Bronchial epithelial cell (primary cell): ENCODE measurements at regions not wholly inside any gene's neighbourhood (a gene's known extent, or its start where the extent isn't known, plus 50 kb on each side); places are given as distances from the start of the nearest gene placed in this dataset.

Experiments used
- DNase-seq: peaks from one replicate; pipeline ENCODE4 v3.0.0-alpha.2; 2010; ENCODE audit warnings: low read depth
- FAIRE-seq: peaks from 2 replicates; lab custom pipeline; 2011; peaks lifted over from hg19 to GRCh38; lab: Jason Lieb, UNC
- H3K27me3 ChIP-seq: 2 replicates; pipeline ENCODE4 v1.5.1; 2011; ENCODE audit warnings: low read length; ENCODE audit not compliant: control insufficient read depth, insufficient read depth
- H3K36me3 ChIP-seq: 2 replicates; pipeline ENCODE4 v1.5.1; 2011; ENCODE audit warnings: low read length; ENCODE audit not compliant: control insufficient read depth, insufficient read depth
- H3K4me3 ChIP-seq: 2 replicates; pipeline ENCODE4 v1.5.1; 2011; ENCODE audit warnings: mild to moderate bottlenecking, low read depth, low read length, control low read depth
- CTCF ChIP-seq: IDR thresholded peaks from 2 replicates; pipeline ENCODE4 v1.5.1; 2011; ENCODE audit warnings: mild to moderate bottlenecking, moderate library complexity, low read length, control low read depth, inconsistent platforms; ENCODE audit not compliant: insufficient read depth, severe bottlenecking

DNA sequence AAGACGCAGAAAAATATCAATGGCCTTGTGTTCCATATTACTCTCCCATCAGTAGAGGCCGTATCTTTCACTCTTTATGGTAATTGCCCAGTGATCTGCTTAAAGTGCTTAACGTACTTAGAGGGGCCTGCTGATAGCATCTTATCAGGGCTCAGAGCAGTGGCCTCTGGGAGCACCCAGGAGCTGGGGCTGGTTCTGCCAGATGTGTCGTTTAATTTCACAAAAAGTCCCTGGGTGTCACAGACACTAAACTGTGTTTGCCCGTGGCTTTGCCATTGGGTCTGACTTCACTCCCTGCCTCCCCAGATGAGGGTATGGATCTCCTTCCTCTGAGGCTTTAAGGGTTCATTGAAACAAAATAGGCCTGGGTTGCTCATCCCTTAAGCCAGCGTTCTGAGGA, 435.3 kb downstream of the GATA3 start:
- no peaks in the 10 kb centered on the region for H3K27me3 ChIP-seq
- no peak for TF ChIP-seq CTCF
- H3K36me3 ChIP-seq = no peaks in the 10 kb centered on the region
- no peak for DNase-seq
- FAIRE-seq = no peak
- no peak overlapping the region for H3K4me3 ChIP-seq

DNA sequence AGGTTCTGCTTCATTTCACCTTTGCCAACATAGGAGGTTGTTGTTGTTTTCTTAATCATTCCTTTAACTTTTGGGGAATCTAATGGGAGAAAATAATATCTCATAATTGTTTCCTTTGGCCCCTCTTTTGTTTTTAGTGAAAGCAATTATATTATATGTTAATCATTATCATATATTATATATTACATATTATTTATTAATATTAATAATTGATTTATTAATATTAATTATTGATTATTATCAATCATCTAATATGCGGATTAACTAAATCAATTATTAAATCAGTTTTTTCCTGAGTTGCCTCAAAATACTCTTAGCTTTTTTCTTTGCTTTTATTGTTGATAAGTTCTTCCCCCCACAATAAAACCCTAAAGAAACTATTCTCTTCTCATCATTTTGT, 443.8 kb downstream of the GATA3 start:
- DNase-seq (no peak), FAIRE-seq (no peak)
- H3K4me3 ChIP-seq = no peak overlapping the region
- H3K36me3 ChIP-seq = no peaks in the 10 kb centered on the region
- no peaks in the 10 kb centered on the region for H3K27me3 ChIP-seq
- TF ChIP-seq CTCF = no peak

DNA sequence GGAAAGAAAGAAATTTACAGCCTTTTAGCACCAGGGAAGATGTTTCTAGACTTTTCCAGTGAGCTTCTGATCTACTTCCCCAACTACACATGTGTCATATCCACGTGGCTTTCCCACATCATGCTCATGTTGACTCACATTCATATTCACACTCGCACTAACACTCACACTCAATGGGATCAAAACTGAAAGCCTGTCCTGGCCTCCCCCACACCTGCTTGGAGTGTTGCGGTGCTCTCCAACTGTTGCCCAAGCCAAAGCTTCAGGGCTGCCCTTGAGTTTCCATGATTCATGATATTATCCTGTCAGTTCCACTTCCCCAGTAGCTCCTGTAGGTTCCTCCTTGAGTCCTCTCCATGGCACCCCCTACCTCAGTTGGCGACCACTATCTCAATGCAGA, 444.4 kb downstream of the GATA3 start:
- no peak for TF ChIP-seq CTCF
- no peaks in the 10 kb centered on the region for H3K36me3 ChIP-seq
- H3K4me3 ChIP-seq = no peak overlapping the region
- no peak for DNase-seq
- no peak for FAIRE-seq
- no peaks in the 10 kb centered on the region for H3K27me3 ChIP-seq

- no peak for TF ChIP-seq CTCF
- no peak for DNase-seq
- H3K27me3 ChIP-seq = no peaks in the 10 kb centered on the region
- no peak overlapping the region for H3K4me3 ChIP-seq
- FAIRE-seq = no peak
- no peaks in the 10 kb centered on the region for H3K36me3 ChIP-seq
These were observed 444.8 kb downstream of the GATA3 start for GRCh38 chr10:8499312-8499711.

DNA sequence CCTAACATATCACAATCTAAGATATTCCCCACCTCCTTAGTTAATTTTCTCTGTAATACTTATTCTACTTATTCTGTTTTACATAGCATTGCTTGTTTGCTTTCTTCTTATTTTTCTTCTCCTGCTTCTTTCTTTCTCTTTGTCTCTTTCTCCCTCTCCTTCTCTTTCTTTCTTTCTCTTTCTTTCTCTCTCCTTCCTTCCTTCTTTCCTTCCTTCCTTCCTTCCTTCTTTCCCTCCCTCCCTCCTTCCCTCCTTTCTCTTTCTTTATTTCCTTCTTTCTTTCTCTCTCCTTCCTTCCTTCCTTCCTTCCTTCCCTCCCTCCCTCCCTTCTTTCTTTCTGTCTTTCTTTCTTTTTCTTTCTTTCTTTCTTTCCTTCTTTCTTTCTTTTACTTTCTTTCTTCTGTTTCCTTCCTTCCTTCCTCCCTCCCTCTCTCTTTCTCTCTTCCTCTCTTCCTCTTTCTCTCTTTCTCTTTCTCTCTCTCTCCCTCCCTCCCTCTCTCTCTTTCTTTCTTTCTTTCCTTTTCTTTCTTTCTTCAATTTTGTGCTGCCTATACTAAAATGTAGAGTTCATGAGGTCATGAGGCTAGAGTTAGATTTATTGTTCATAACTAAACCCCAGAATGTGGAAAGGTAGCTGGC, 445.4 kb downstream of the GATA3 start:
- Histone ChIP-seq H3K27me3 (no peaks in the 10 kb centered on the region), H3K36me3 (no peaks in the 10 kb centered on the region), H3K4me3 (no peak overlapping the region)
- FAIRE-seq (no peak), DNase-seq (no peak)
- no peak for TF ChIP-seq CTCF

- DNase-seq = no peak
- no peak overlapping the region for H3K4me3 ChIP-seq
- no peak for FAIRE-seq
- H3K27me3 ChIP-seq = no peaks in the 10 kb centered on the region
- no peak for TF ChIP-seq CTCF
- H3K36me3 ChIP-seq = no peaks in the 10 kb centered on the region
These were observed 448.1 kb downstream of the GATA3 start for GRCh38 chr10:8502573-8502972.
